Gastroesophageal sphincter (tissue), 3 donors: ENCODE measurements at regions not wholly inside any gene's neighbourhood (a gene's known extent, or its start where the extent isn't known, plus 50 kb on each side); places are given as distances from the start of the nearest gene placed in this dataset.

Experiments
- EP300 ChIP-seq: sonication (generic); formaldehyde crosslinking; IDR thresholded peaks from one replicate; pipeline ENCODE4 v1.6.1; 2017; ENCODE audit warnings: antibody characterized with exemption, mild to moderate bottlenecking
- TF ChIP-seq, protein P1 (sequence below), 4 experiments: fragments of 200-600 bp in 2 of 4; fragments of 450-650 bp in 2 of 4; sonication (generic) in 1 of 4; IDR thresholded peaks; one replicate each; pipeline ENCODE4 v1.5.1; 2017 to 2019; ENCODE audit warnings: antibody characterized with exemption in 4 of 4, mild to moderate bottlenecking in 2 of 4, moderate library complexity in 2 of 4

DNA sequence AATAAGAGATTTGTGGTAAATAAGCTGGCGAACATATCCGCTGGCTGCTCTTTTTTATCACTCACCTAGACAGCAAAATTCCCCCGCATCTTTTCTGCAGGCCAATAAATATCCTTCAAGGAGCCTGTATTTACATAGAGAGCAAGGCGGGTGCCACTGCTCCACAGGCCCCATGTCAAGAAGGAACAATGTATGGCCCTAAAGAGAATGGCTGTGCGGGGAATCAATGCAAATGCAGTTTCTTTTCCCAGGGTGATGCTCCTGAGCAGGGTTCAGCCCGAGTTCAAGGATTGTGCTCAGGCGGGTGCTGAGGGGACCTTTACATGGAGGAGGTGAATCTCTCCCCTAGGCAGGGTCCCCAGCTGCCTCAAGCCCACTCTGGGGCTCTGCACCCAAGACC lies 494.2 kb upstream of the ZMIZ1 start:
- TF ChIP-seq, protein P1, sequence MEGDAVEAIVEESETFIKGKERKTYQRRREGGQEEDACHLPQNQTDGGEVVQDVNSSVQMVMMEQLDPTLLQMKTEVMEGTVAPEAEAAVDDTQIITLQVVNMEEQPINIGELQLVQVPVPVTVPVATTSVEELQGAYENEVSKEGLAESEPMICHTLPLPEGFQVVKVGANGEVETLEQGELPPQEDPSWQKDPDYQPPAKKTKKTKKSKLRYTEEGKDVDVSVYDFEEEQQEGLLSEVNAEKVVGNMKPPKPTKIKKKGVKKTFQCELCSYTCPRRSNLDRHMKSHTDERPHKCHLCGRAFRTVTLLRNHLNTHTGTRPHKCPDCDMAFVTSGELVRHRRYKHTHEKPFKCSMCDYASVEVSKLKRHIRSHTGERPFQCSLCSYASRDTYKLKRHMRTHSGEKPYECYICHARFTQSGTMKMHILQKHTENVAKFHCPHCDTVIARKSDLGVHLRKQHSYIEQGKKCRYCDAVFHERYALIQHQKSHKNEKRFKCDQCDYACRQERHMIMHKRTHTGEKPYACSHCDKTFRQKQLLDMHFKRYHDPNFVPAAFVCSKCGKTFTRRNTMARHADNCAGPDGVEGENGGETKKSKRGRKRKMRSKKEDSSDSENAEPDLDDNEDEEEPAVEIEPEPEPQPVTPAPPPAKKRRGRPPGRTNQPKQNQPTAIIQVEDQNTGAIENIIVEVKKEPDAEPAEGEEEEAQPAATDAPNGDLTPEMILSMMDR (IDR thresholded peaks at IDR 0.05), result no peak
- no peak for TF ChIP-seq EP300
